H54 (cell line): ENCODE measurements at regions not wholly inside any gene's neighbourhood (a gene's known extent, or its start where the extent isn't known, plus 50 kb on each side); places are given as distances from the start of the nearest gene placed in this dataset.

Experiments used
- DNase-seq: peaks from one replicate; pipeline ENCODE4 v3.0.0; 2011; ENCODE audit warnings: low spot score, mixed read lengths; ENCODE audit not compliant: insufficient read length
- FAIRE-seq: peaks from 3 replicates; lab custom pipeline; 2011; peaks lifted over from hg19 to GRCh38; lab: Jason Lieb, UNC
- POLR2A ChIP-seq: IDR thresholded peaks from 2 replicates; pipeline ENCODE4 v1.6.1; 2011; ENCODE audit warnings: low read depth, mild to moderate bottlenecking, low read length

DNA sequence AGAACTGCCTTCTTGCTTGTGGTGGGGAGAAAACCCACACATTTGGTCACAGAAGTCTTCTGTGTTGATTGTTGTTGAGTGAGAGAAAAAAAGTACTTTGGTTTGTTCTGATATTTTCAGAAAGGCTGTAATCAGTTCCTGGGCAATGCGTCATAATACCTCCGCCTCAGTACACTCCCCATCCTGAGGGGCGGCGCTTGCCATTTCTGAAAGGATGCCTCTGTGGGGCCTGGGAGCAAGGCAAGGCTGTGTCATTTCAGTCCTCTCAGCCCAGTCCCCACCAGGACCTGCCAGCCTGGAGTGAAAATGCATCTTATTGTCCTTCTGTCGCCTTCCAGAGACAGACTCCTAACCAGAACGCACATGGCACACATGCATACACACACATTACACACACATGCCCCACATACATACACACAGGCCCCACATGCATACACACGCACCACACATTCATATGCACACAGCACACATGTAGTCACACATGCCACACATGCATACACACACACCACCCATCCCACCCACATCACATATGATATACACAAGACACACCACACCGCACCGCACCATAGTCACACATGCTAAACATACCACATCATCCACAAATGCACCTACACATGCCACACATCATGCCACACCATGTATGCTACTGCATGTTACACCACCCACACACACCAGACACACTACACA lies 90.0 kb downstream of the CXCL12 start:
- TF ChIP-seq POLR2A: no peak
- FAIRE-seq (no peak), DNase-seq (no peak)

DNA sequence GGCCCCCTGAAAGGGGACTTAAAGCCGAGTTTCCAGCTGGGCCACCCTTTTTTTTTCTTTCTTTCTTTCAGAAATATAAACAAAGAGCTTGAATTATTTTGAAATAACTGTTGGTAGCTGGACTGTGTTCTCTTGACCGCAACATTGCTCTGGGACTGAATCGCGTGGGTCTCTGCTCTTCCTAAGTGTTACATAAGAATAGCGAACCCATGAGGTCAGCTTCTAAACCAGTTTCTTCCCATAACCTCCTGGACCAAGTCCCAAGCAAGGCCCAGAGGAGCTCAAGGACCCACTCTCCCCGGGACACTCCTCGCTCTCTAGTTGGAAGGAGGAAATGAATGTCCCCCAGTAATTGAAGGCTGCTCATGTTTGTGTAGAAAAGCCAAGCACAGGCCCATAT lies 91.1 kb downstream of the CXCL12 start:
- FAIRE-seq (no peak), DNase-seq (no peak)
- TF ChIP-seq POLR2A: no peak

DNA sequence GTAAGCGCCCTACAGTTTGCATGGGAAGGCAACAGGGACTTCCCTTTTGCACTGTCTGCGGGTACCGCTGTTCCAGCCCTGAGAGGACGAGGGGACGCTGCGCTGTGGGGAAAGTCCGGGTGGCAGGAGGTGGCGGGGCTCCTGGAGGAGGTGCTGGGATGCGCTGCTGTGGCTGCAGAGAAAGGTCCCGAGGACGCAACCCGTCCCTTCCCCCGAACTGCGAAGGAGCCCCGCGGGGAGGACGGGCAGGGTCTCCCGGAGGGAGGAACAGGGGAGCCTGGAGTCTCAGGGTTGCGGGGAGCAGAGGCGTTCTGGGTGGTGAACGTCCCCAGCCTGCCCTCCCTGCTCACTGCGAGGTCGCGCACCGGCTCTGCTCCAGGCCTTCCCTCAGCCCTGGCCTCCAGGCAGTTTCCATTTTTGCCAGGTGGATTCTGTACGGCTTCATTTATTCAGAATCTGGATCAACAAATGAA lies 91.6 kb downstream of the CXCL12 start:
- DNase-seq (no peak), FAIRE-seq (no peak)
- TF ChIP-seq POLR2A: no peak

DNA sequence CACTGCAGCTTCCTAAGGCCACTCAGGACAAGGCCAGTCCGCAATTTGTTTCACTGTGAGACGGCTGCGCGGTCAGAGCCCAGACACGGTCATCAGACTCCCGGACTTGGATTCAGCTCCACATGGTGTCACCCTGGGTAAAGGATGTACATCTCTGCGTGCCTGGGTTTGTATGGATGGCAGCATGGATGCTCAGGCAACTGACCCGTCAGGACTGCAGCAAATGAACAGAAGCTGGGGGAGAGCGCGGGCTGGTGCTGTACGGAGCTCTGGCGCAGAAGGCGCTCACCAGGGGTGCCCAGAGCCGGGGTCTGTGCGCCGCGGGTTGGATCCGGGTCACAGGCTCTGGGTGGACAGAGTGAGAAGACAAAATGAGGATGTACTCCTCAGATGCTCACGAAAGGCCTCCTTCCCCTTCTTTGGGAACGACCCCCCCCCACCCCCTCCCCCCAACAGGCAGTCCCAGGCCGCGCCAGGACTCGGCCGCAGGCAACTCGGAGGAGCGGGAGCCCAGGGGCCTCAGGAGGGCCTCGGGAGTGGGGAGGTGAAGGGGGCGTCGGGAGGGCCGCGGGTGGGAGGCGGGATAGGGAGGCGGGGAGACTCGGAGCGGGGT lies 92.4 kb downstream of the CXCL12 start:
- FAIRE-seq (no peak), DNase-seq (no peak)
- no peak for TF ChIP-seq POLR2A

DNA sequence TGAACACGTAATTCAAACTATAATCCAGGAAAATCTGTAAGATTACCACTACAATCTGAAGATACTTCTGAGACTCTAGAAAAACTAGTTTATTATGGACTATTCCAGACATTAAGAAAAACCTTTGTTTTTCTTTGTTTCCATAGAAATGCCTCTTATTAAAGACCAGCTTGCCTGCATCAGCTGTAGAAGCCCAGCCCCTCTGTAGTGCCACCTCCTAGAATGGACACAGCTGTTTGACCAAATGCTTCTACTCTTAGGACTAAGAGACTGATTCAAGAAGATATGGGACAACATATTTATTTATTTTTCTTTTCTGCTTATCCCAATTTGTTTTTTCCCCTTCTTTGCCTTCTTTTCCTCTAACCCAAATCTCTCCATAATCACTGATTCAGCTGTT lies 93.8 kb downstream of the CXCL12 start:
- DNase-seq (no peak), FAIRE-seq (no peak)
- no peak for TF ChIP-seq POLR2A

DNA sequence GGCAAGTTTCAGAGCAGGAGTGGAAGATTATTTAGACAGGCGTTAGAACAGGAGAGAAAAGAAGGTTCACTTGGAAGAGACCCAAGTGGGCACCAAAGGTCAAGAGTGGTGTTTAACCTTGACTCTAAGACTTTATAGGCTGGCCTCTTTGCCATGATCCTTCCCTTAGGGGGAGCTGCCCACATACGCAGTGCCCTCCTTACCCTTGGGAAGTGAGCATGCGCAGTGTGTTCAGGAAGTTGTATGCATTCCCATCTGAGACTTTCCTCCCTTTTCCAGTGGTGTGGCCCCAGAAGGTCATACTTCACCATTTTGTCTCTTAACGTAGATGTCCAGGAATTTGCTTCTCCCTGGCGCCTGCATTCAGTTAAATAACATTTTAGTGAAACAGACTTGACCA lies 95.8 kb downstream of the CXCL12 start:
- no peak for TF ChIP-seq POLR2A
- DNase-seq (no peak), FAIRE-seq (no peak)

DNA sequence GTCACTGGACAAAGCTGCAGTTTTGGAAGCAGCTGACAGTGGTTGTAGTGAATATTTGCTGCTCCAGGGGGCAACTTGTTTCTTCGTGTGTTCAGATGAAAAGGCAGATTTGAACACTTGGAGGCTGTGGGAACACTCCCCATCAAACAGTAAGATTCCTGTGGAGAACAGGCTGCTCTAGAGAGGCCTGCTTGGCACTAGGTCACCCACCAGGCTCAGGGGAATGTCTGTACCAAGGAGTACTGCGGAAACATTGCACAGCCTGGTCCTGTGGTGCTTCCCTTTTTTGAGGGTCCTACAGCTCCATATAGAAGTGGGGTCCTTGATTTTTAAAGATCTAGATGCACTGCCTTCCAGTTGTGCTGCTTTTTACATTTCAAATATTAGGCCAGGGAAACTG lies 97.5 kb downstream of the CXCL12 start:
- no peak for DNase-seq
- TF ChIP-seq POLR2A: no peak
- no peak for FAIRE-seq

DNA sequence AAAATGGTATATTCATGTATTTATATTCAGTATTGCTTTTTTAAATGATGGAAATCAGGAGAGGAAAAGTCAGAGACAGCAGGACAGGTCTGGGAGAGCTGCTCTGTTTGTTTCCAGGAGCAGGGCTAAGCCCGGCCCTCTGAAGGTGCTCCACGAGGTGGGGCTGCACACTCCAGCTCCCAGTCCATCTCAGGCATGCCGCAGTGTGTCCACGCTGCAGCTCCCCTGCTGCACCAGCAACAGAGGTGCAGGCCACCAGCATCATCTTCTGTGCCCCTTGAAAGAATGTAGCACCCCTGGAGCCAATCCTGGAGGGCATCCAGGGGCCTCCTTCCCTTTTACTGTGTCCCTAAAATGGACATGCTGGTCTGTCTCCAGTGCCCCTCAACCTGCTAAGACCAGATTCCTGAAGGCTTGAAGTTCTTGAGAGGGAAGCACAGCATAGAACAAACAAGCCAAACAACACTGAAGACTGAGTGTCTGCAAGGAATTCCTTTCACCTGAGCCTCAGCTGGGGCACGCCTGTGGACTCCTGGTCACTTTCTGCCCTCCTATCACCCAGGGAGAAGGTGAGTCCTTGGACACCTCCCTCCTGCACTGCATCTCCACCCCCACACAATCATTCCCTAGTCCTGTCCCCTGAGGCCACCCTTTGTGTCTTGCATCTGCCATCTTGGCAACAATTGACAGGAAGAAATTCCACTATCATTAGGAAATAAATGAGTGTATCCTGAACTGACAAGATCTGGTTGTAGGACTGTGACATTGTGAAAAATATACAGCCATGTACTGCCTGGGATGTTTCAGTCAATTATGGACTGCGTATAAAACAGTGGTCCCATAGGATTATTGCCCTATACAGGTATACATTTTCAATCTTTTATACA lies 100.5 kb downstream of the CXCL12 start:
- no peak for TF ChIP-seq POLR2A
- FAIRE-seq (no peak), DNase-seq (no peak)

DNA sequence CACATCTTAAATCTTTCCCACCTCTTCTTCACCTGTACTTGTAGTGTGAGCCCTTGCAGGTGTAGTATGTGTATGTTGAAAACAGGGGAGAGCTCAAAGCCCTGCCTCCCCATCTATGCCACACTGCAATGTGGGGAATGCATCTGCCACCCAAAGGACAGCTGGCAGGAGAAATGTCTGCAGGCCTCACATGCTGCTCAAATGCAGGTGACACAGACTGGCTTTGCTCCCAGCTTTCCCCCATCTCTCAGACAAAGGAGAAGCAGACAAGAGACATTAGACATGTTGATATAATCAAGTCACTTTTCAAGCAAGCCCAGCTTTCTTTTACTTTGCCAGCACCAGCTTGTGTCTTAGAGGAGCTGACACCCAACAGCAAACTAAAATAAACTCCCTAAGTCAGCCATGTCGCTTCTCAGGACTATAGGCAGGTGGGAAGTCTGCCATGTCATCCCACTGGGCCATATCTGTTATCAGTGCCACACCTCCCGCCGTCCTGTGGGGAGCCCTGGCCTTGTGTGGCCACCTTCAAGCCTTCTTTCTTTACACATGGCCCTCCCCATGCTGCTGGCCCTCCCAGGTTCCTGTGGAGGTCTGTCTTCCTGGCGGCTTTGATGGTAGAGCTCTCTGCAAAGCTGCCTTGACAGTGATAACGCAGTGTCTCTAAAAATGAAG lies 102.1 kb downstream of the CXCL12 start:
- no peak for TF ChIP-seq POLR2A
- no peak for FAIRE-seq
- DNase-seq: no peak

DNA sequence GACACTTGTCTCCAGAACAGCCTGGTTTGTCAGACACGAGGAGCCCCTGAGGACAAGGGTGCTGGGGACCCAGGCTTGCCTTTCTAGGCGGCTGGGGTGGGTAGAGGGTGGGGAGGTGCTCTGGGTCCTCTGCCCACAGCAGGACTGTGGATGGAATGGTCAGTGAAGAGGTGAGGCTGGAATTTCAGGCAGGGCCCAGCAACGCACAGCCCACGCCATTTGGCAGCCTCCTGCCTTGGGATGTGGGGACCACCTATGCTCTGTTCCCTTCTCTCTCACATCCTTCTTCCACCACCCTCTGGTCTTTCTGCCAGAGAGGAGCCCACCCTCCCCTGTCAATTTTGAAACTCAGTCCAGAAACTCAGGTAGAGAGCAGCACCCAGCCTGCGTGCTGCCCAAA lies 103.2 kb downstream of the CXCL12 start:
- FAIRE-seq (no peak), DNase-seq (no peak)
- no peak for TF ChIP-seq POLR2A

DNA sequence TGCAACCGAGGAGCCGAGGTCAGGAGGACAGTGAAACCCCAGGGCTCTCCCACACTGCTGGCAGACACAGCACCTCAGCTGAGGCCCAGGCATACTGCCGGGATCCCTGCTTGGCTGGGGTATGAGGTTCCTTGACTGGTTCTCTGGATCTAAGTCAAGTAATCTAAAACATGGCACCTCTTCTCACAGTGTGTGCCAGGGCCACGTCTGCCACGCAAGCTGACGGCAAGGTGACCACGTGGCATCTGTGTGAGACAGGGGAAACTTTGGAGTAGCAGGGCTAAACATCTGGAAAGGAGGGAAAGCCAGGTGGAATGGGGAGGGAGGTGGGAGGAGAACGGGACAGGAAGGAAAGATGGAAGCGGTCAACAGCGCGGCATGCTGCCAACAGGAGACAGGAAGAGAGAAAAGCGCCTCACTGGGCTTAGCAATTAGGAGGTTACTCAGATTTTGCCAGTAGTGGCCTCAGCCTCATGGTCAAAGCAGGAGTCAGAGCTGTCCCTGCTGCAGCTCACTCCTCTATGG lies 103.7 kb downstream of the CXCL12 start:
- DNase-seq (no peak), FAIRE-seq (no peak)
- TF ChIP-seq POLR2A: no peak

DNA sequence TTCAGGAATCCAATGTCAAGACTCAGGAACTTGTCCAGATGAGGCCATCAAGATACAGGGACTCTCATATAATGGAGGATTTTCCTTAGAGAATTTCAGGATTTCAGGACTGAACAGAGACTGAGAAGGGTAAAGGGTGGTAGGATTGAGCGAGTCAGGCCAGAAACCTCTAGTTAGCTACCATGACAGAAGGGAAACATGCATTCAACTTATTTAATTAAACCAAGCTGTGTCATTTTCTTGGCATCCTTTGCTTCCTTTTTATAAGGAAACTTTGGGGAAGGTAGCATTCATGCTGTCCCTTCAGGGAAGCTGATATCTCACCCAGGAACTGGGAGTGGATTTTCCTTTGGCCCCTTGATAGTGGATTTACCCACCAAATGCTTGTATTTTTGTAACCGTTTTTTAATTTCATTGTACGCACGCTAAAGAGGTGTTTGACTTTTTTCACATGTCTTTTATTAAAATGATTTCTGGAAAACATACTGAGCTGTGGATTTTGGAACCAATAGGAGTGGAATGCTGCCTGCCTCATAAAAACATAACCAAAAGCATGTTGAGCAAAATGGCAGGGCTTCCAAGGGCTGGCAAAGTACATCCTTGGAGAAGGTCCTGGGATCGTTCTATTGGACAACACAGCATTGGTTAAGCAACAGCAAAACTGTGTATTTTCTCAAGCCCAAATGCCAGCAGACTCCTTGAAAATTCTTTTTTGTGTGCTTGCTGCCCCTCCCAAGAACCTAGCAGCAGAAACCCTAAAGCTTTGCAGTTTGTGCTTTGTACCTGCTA lies 104.5 kb downstream of the CXCL12 start:
- no peak for DNase-seq
- no peak for FAIRE-seq
- no peak for TF ChIP-seq POLR2A
